ENCODE measurements at regions not wholly inside any gene's neighbourhood (a gene's known extent, or its start where the extent isn't known, plus 50 kb on each side); places are given as distances from the start of the nearest gene placed in this dataset.

DNA sequence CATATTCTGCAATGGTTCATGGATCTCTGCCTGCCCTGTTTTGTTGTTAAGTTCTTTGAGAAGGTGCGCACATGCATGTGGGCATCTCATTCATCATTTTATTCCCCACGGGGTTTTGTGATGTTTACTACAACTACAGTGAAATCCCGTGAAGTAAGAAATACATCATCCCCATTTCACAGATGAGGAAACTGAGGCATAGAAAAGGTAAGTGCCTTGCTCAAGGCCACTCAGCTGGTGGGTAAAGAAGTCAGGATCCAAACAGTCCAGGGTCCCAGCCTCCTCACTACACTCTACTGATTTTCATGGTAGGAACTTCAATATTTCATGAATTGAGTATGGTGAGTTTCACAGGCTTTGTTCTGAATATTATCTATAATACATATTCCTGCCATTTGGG lies 72.6 kb downstream of the CYP26A1 start:
- Histone ChIP-seq H3K4me3 (ENCODE audit: low read depth in 1 of 3, low read length in 3 of 3) (no peak overlapping the region), H3K4me1 (ENCODE audit: control insufficient read depth in 4 of 4, insufficient read depth in 4 of 4, low read length in 3 of 4) (no peaks in the 10 kb centered on the region), H3K36me3 (ENCODE audit: control insufficient read depth in 4 of 4, insufficient read depth in 3 of 4, low read depth in 1 of 4, low read length in 3 of 4) (no peaks in the 10 kb centered on the region), H3K27ac (ENCODE audit: low read depth in 1 of 2, low read length in 2 of 2) (no peak overlapping the region), H3K27me3 (ENCODE audit: control insufficient read depth in 4 of 4, insufficient read depth in 4 of 4, low read length in 3 of 4) (no peaks in the 10 kb centered on the region), H3K9me3 (ENCODE audit: control insufficient read depth in 4 of 4, low read length in 3 of 4) (no peaks in the 10 kb centered on the region), H3K9ac (ENCODE audit: low read depth in 1 of 2, low read length in 2 of 2) (no peak overlapping the region)
- DNase-seq (ENCODE audit: low spot score): no peak
- TF ChIP-seq, protein P1, sequence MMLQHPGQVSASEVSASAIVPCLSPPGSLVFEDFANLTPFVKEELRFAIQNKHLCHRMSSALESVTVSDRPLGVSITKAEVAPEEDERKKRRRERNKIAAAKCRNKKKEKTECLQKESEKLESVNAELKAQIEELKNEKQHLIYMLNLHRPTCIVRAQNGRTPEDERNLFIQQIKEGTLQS (IDR thresholded peaks at IDR 0.05): no peak
- TF ChIP-seq JUND (IDR thresholded peaks at IDR 0.05): no peak
- no peak for TF ChIP-seq EGR1 (IDR thresholded peaks at IDR 0.05; ENCODE audit: low read depth in 2 of 2)
- 97% methylated on average over 3 of the region's 3 CpGs for WGBS

DNA sequence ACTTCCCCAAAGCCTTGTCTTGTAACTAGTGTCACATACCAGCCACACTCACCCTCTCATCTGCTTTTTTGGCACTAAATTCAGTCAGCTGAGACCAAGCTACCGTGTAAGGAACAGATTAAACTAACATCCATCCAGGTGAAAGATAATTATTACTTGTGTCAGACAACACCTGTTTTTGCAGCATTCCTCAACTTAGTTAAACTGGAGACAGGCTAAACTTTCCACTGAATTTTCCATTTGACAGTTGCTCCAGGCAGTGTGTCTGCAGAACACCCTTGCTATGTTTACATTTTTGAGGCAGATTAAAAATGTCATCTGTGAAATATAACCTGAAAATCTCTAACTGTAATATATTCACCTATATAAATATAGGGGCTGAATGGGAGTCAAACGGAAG lies 73.6 kb downstream of the CYP26A1 start:
- H3K36me3 ChIP-seq (ENCODE audit: control insufficient read depth in 4 of 4, insufficient read depth in 3 of 4, low read depth in 1 of 4, low read length in 3 of 4): no peaks in the 10 kb centered on the region
- H3K4me1 ChIP-seq (ENCODE audit: control insufficient read depth in 4 of 4, insufficient read depth in 4 of 4, low read length in 3 of 4): no peaks in the 10 kb centered on the region
- H3K27ac ChIP-seq (ENCODE audit: low read depth in 1 of 2, low read length in 2 of 2): no peak overlapping the region
- TF ChIP-seq ZBTB33 (IDR thresholded peaks at IDR 0.05) (no peak), GABPA (IDR thresholded peaks at IDR 0.05 in 1 of 2, conservative IDR thresholded peaks at IDR 0.05 in 1 of 2) (no peak), FOXA1 (IDR thresholded peaks at IDR 0.05) (no peak), RXRA (IDR thresholded peaks at IDR 0.05) (no peak), RAD21 (IDR thresholded peaks at IDR 0.05) (no peak), HNF4A (conservative IDR thresholded peaks at IDR 0.05) (no peak), REST (IDR thresholded peaks at IDR 0.05) (no peak), YY1 (IDR thresholded peaks at IDR 0.05) (no peak), NR2F2 (IDR thresholded peaks at IDR 0.05) (no peak), HNF4G (IDR thresholded peaks at IDR 0.05) (no peak), FOXA2 (IDR thresholded peaks at IDR 0.05) (no peak), TAF1 (conservative IDR thresholded peaks at IDR 0.05) (no peak), MAX (IDR thresholded peaks at IDR 0.05) (no peak)
- TF ChIP-seq, protein P2, sequence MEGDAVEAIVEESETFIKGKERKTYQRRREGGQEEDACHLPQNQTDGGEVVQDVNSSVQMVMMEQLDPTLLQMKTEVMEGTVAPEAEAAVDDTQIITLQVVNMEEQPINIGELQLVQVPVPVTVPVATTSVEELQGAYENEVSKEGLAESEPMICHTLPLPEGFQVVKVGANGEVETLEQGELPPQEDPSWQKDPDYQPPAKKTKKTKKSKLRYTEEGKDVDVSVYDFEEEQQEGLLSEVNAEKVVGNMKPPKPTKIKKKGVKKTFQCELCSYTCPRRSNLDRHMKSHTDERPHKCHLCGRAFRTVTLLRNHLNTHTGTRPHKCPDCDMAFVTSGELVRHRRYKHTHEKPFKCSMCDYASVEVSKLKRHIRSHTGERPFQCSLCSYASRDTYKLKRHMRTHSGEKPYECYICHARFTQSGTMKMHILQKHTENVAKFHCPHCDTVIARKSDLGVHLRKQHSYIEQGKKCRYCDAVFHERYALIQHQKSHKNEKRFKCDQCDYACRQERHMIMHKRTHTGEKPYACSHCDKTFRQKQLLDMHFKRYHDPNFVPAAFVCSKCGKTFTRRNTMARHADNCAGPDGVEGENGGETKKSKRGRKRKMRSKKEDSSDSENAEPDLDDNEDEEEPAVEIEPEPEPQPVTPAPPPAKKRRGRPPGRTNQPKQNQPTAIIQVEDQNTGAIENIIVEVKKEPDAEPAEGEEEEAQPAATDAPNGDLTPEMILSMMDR (IDR thresholded peaks at IDR 0.05; ENCODE audit: low read depth, low read length, missing input control): no peak
- H3K4me3 ChIP-seq (ENCODE audit: low read depth in 1 of 3, low read length in 3 of 3): no peak overlapping the region
- no peak overlapping the region for H3K9ac ChIP-seq (ENCODE audit: low read depth in 1 of 2, low read length in 2 of 2)
- no peaks in the 10 kb centered on the region for H3K27me3 ChIP-seq (ENCODE audit: control insufficient read depth in 4 of 4, insufficient read depth in 4 of 4, low read length in 3 of 4)
- no peaks in the 10 kb centered on the region for H3K9me3 ChIP-seq (ENCODE audit: control insufficient read depth in 4 of 4, low read length in 3 of 4)
- 82% methylated on average over 2 of the region's 2 CpGs for WGBS
- no peak for DNase-seq (ENCODE audit: low spot score)

Measured in liver (tissue), 8 donors.